ENCODE measurements at regions not wholly inside any gene's neighbourhood (a gene's known extent, or its start where the extent isn't known, plus 50 kb on each side); places are given as distances from the start of the nearest gene placed in this dataset.
A peak's percentile ranks its signal among the peaks of the same experiment; 100 is the strongest.

GRCh38 chr13:86201477-86201876 lies 402.3 kb upstream of the SLITRK6 start:
- DNase-seq (ENCODE audit: low read depth) = no peak

DNA sequence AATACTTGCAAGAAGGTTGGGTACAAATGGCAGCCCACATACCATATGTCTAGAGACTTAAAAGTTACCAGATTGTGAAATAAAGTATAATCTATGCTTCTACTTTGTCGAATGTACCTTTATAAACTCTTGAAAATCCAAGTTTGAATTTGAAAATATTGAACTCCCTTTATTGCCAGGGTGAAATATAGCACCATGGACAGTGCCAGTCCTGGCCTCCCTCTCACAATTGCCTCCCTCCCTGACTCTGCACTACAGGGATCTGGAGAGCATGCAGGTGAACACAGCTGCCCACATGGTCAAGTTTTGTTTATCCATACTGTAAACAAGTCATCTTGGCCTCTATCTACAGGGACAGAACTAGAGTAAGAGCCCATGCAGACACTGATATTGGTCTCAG lies 394.1 kb upstream of the SLITRK6 start:
- DNase-seq (ENCODE audit: low read depth) = no peak

DNA sequence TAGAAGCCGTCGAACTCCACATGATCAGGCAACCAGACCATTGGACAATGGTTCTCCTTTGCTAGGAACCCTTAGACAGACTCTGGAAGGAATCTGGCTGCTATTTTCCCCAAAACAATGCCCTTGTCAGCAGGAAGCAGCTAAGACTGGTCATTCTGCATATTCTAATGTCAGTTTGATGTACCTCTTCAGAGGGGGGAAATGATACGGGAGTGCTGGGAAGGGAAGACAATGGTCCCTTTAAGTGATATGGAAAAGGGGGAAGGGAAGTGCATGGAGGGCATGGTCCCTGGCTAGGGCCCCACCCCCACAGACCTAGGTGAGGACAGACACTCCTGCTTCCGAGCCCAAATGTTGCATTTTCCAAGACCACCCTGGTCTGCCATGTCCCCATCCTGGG lies 389.0 kb upstream of the SLITRK6 start:
- DNase-seq (ENCODE audit: low read depth) = no peak

DNA sequence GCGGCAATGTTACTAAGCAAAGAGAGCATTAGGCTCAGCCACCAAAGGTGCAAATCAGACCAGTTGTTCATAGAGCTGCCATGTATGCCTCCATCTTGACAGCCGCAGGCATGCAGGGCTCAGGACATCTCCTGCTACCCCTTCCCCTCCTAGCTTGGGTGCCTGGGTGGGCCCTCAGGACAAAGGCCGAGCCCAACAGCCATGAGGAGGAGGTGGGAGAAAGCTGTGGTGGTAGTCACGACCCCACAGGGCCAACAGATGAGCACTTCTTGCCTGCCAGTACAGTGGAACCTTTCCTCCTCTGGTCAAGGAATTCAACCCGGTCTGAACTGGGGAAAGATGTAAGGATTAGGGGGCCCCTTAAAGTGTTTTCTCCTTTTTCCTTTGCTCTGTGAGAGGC lies 386.4 kb upstream of the SLITRK6 start:
- DNase-seq (ENCODE audit: low read depth) = no peak

DNA sequence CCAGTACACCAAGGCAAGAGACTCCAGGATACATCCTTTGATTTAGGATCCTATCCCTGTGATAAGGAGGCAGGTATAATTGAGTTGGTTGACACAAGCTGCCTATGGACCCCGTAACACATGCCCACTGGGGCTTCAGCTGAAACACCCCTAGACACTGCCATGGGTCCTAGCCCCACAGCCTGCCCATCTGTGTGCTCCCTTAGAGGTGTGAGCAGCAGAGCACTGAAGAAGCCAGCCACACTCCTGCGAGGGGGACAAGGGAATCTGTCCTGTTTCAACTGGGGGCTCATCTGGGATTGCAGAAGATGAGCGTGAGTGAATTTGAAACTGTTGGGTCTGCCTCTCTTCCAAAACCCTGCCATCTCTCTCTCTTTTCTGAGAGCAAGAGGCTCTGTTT lies 385.9 kb upstream of the SLITRK6 start:
- DNase-seq (ENCODE audit: low read depth) = no peak

GRCh38 chr13:86174622-86175021 lies 375.4 kb upstream of the SLITRK6 start:
- DNase-seq (ENCODE audit: low read depth) = no peak

GRCh38 chr13:86172961-86173360 lies 373.7 kb upstream of the SLITRK6 start:
- DNase-seq (ENCODE audit: low read depth) = no peak

DNA sequence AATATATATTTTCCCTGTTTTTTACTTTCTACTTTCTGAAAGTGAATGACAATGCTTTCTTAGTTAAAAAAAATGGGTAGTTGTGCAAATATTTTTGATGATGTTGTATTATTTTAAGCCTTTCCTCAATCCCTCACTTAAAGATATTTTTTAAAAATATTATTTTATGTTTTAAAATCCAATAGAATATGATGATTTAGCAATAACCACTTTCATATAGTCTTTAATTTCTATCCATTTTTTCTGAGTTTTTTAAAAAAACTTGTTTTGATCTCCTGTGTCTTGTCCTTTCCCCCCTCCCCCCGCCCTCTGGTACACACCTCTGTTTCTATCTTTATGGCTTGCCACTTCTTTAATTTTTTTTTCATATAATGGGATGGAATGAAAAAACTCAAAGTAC lies 362.0 kb upstream of the SLITRK6 start:
- DNase-seq (ENCODE audit: low read depth) = no peak

DNA sequence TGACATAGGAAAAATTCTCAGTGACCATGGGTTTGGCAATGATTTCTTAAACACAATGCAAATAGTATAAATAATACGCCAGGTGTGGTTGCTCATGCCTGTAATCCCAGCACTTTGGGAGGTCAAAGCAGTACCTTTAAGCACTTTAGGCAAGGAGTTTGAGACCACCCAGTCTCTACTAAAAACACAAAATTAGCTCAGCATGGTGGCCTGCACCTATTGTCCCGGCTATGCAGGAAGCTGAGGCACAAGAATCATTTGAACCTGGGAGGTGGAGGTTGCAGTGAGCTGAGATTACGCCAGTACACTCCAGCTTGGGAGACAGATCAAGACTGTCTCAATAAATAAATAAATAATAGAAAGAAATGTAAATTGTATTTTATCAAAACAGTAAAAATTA lies 356.5 kb upstream of the SLITRK6 start:
- no peak for DNase-seq (ENCODE audit: low read depth)

DNA sequence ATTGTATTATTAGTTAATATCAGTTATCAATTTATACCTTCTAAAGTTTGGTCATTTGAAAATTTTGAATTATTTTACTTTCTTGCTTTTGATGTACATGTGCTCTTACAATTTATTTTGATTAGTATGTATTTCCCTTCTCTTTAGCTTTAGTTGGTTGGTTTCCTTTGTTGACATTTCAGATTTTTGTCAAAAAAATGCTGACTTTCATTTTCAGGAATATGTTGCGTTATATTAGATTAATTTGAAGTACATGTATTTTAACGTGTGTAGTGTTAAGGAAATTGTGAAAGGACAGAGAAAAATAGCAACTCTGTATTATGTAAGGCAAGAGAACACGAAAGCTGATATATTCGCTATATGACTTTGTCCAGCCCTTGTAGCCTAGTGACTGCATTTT lies 342.9 kb upstream of the SLITRK6 start:
- no peak for DNase-seq (ENCODE audit: low read depth)

- no peak for DNase-seq (ENCODE audit: low read depth)
Observed at GRCh38 chr13:86135856-86136255, 336.6 kb upstream of the SLITRK6 start.

- DNase-seq (ENCODE audit: low read depth) = no peak
Observed at GRCh38 chr13:86121881-86122280, 322.7 kb upstream of the SLITRK6 start.

DNA sequence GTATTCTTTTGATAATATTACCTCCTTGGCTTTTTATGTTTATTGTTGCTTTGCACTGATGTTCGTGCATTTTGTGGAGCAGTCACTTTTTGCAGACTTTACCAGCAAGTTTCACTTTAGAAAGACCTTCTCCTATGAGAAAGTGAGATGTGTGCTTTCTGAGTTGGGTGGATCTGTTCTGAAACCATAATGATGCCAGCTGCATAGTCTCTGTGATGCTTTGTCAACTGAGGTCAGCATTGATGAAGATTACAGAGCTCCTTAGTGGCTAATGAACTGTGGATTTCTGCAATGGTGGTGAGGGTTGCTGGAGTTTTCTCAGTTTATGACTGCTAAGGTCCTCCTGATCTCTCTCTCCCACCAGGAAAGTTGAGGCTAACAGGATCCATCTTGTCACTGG lies 309.9 kb upstream of the SLITRK6 start:
- no peak for DNase-seq (ENCODE audit: low read depth)

GRCh38 chr13:86108334-86108733 lies 309.1 kb upstream of the SLITRK6 start:
- DNase-seq (ENCODE audit: low read depth) = no peak

- DNase-seq (ENCODE audit: low read depth) = no peak
Observed at GRCh38 chr13:86098511-86098910, 299.3 kb upstream of the SLITRK6 start.

DNA sequence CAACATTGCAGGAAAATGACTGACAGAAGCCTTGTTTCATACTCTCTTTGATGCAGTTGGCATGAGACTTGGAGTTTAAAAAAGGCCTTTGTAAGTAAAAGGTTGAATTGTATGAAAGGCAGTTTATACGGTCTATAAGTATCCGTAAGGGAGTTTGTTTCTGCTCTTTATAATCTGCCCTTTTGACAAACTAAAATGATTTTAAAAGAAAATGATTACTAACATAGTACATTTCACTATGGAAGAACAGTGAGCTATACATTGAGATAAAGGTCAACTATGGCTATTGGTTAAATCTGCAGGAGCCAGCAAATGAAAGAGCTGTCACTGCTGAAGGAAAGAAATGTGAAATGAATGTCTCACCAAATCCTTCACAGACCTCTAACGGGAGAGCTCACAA lies 296.1 kb upstream of the SLITRK6 start:
- no peak for DNase-seq (ENCODE audit: low read depth)

GRCh38 chr13:86090181-86090580 lies 291.0 kb upstream of the SLITRK6 start:
- no peak for DNase-seq (ENCODE audit: low read depth)

DNA sequence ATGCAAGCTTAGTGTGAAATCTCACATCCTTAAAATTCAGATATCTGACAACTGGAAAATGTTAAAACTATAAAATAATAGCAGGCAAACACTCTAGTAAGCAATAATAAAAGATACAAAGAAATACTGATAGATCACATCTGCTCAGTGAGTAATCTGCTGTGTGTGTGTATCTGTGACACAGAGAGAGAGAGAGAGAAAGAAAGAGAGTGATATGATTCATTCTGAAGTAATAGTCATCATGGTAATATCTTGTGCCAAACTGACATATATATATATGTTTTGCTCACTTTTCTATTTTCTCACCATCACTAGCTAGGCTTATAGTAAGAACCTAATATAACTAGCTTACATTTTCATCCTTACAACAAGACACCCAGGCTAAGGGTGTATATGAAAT lies 288.0 kb upstream of the SLITRK6 start:
- DNase-seq (ENCODE audit: low read depth) = peak; percentile 0

DNA sequence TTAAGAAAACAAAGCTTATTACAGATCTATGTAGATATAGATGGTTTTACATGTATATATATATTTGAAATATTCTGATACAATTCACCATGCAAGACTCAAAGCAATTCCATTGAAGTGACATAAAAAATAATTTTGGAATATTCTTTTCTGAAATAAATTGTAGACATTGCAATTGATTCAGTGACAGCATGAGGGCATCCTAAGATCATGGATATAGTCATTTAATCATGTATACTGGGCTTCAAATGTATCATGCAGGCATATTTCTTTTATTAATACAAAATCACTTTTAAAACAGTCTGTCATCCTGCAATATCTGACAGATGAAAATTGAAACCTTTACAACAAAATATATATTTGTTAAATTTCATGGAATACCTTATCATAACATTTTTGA lies 286.7 kb upstream of the SLITRK6 start:
- no peak for DNase-seq (ENCODE audit: low read depth)

- DNase-seq (ENCODE audit: low read depth) = peak; percentile 3
Observed at GRCh38 chr13:86082121-86082520, 282.9 kb upstream of the SLITRK6 start.

GRCh38 chr13:86080340-86080995 lies 281.2 kb upstream of the SLITRK6 start:
- DNase-seq (ENCODE audit: low read depth) = peak; percentile 8

DNA sequence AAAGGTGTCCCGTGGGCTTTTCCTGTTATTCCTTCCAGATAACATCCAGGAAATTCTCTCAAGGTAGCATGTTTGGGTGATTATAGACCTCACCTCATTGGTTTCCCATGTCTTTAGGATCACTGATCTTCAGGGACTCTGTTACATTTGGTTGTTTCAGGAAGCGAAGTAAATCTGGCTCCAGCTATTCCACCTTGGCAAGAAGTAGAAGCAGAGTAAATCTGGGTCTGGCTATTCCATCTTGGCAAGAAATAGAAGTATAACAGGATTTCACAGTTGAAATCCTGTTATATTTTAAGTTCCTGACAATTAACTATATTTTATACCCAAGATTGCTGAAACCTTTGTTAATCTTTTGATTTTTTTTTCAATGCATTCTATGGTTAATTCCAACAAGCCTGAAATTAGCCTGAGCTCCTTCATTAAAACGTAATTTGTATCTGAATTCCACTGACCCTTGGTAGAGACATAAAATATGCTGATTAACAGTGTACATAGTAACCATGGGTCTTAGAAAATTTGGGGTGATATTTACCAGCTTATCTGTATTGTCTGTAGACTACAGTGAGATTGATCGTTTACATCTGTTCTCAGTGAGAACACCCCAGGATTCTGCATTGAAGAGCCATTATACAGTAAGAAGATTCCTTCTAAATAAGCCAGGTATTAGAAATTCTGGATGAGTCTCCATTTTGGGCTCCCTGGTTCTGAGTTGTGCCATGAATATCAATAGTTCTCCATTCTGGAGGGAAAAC lies 267.6 kb upstream of the SLITRK6 start:
- DNase-seq (ENCODE audit: low read depth) = no peak

GRCh38 chr13:86052141-86052540 lies 252.9 kb upstream of the SLITRK6 start:
- no peak for DNase-seq (ENCODE audit: low read depth)

Data from iris pigment epithelial cell (primary cell).